CD4-positive, alpha-beta T cell treated with Interleukin-17A for 1 hour (primary cell): ENCODE measurements at regions not wholly inside any gene's neighbourhood (a gene's known extent, or its start where the extent isn't known, plus 50 kb on each side); places are given as distances from the start of the nearest gene placed in this dataset.

Experiments
- DNase-seq: peaks from one replicate; pipeline ENCODE4 v3.0.0-alpha.2; 2020

DNA sequence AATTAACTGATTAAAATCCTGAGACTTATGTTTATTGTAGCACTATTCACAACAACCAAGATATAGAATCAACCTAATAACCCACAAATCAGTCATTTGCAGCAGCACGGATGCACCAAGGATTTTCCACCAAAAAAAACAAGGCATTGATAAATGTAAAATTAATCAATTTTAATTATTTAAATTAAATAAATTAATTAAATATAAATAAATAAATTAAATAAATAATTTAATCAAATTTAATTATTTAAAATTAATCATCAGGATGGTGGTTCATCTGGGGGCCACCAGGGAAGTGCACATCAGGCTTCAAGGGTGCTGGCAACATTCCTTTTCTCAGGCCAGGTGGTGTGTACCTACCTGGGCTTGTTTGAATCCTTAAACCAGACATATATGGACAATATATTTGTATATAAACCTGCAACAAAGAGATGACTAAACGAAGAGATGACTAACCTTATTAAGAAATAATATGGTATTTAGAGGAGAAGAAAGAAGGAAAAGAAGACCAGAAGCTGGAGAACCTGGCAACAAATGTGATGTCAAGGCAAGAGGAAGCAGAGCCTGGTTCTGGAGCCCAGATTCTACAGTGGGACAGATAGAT lies 89.2 kb downstream of the CD164 start:
- no peak for DNase-seq

- no peak for DNase-seq
Observed at GRCh38 chr6:109292420-109292819, 89.8 kb downstream of the CD164 start.

- no peak for DNase-seq
Observed at GRCh38 chr6:109291902-109292301, 90.4 kb downstream of the CD164 start.

DNA sequence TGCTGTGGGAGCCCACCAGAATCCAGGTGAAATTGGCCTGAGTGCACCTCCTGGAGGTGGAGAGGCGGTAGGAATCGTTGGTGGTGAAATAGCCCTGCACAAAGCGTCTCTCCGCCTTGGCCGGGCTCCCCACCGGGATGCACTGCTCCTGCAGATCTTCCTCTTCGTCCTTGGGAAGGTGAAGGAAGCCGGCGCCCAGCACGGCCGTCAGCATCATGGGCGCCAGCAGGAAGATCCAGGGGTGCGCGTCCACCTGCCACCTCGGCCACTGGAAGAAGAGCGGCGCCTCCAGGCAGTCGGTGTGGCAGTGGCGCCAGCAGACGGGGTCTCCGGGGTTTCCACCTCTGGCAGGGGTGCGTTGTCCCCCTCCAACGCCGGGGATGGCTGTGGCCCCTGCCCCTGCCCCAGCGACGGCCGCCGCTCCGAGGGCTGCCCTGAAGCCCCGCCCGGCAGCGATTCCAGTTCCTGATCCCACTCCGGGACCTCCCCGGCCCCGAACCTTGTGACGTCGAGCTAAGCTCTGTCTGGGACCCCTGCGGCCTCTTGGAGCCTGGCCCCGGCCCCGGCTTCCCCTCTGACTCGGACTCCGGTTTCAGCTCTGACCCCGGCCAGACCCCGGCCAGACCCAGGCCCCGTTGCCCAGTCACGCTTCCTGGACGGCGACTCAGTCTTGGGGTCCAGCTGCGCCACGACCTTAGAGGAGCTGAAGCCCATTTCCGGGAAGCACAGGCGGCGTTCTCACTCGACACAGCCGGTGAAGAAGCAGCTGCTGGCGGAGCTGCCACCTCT lies 91.9 kb downstream of the CD164 start:
- no peak for DNase-seq

GRCh38 chr6:109285366-109285765 lies 96.9 kb downstream of the CD164 start:
- DNase-seq, result no peak

GRCh38 chr6:109284675-109285074 lies 97.6 kb downstream of the CD164 start:
- no peak for DNase-seq

- no peak for DNase-seq
Observed at GRCh38 chr6:109282756-109283155, 99.5 kb downstream of the CD164 start.

GRCh38 chr6:109279628-109280027 lies 102.6 kb downstream of the CD164 start:
- DNase-seq, result no peak

GRCh38 chr6:109271622-109272021 lies 110.6 kb downstream of the CD164 start:
- no peak for DNase-seq

DNA sequence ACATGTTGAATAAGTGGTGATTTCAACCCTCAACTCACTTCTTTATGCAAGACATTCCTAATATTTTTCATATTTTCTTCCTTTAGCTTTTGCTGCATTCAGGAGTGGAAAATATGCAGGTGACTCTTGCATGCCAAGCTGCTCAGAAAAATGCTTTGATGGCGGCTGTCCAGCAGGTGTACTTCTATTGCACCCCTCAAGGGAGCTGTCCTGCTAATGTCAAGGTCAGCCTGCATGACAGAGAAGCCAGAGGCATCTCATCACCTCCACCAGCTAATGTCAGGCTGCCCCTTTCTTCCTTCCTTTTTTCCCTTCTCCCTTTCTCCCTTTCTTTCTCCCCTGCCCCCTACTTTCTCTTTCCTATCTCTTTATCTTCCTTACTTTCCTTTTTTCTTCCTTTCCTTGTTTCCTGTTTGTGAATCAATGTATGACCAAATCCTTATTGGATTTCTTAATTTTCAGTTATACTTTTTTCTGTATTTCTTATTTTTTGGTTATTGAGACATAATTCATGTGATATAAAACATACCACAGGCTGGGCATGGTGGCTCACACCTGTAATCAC lies 112.2 kb downstream of the CD164 start:
- no peak for DNase-seq

DNA sequence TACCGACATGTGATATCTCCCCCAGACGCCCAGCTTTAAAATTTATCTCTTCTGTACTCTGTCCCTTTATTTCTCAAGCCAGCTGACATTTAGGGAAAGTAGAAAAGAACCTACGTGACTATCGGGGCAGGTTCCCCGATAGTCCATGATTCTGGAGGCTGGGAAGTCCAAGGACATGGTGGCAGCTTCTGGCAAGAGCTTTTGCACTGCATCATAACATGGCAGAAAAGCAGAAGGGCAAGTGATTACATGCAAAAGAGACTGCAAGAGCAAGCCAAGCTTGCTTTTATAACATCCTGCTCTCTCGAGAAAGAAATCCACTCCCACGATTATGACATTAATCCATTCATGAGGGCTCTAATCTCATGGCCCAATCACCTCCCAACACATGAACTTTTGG lies 113.2 kb downstream of the CD164 start:
- no peak for DNase-seq

GRCh38 chr6:109265530-109265929 lies 116.7 kb downstream of the CD164 start:
- DNase-seq, result no peak

DNA sequence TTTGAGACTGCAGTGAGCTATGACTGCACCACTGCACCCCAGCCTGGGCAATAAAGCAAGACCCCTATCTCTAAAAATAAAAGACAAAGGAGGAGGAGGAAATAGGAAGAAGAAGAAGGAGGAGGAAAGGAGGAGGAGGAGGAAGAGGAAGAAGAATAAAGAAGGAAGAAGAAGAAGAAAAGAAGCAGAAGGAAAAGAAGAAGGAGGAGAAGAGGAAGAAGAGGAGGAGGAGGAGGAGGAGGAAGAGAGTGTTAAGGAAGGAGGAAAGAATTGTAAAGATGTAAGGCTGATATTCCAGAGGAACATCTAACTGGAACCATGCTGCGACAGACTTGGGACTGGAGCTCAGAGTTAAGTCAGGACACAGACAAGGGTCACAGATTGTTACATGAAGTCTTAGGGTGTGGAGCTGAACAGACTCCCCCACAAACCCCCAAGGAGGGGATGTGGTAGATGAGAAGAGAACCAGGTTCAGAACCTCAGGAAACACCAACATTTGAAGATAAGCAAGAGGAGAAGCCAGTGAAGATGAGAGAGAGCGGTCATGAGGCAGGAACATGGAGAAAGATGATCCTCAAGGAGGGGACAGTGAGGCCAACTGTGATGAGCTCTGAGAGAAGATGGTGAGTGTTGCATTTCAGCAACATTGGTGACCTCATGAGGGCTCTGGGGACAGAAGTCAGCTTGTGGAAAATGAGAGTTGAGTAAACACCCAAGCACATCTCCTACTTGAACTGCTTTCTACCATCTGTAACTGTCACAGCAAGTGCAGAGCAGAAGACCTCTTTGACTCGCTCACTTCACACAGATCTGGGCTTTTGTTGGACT lies 118.2 kb downstream of the CD164 start:
- no peak for DNase-seq

DNA sequence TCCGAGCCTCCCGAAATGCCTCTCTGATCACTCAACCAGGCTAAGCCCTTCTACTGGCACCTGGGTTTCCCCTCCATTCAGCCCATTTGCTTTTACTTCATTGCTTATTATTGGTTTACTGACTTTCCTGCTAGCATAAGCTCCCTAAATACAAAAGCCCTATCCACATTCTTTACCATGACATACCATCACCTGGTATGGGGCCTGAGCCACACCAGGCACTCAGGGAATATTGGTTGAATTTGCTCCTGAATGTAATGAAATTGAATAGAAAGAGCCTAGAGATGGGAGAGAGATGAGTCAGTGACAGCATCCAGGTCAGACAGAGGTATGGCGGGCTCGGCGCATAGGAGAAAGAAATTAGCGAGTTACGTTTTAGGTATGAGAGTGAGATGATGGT lies 120.0 kb downstream of the CD164 start:
- no peak for DNase-seq

DNA sequence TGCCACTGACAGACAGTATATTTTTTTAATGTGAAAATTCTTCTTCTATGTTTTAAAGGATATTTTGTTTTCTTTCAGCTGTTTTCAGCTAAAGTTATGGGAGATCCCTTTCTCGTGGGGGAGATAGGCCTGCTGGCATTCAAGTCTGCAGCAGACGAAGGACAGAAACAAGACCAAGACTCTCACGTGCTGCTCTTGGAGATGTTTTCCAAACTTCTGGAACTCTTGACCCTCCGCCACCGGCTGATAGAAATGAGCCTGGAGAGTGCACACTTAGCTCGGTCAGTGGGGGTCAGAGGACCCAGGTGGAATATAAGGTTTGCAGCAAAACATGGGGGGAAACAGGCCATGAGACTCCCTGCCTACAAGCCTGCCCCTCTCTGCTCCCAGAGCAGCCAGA lies 120.5 kb downstream of the CD164 start:
- DNase-seq, result no peak

- DNase-seq, result no peak
Observed at GRCh38 chr6:109260701-109261100, 121.6 kb downstream of the CD164 start.

DNA sequence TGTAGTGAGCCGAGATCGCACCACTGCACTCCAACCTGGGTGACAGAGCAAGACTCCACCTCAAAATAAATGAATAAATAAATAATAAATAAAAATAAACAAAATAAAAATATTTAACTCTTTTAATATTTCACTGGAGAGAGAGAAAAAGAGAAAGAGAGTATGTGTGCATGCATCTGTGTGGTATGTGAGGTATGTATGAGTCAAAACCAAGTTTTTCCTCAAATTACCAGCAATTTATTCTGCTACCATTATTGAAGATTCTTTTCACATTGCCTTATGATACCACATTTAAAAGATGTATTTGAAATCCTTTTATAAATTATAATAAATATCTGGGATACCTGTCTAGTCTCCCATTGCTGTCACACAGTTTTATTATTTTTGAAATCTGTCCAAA lies 122.1 kb downstream of the CD164 start:
- no peak for DNase-seq

DNA sequence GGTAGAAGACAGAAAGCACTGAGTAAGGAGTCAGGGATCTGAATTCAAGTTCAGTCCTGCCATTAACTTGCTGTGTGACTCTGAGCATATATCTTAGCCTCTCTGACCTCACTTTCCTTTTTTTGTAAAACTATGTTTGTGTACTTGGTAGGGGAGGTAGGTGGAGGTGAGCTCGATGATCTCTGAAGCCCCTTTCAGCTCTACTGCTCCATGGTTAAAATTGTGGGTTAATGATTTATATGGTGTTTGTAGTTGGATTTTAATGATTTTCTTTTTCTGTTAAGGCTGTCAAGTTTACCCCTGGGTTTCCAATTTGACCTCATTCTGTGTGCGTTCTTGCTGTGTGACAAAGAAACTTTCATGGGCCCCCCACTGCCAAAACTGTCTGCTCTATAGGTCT lies 124.1 kb downstream of the CD164 start:
- DNase-seq, result no peak

DNA sequence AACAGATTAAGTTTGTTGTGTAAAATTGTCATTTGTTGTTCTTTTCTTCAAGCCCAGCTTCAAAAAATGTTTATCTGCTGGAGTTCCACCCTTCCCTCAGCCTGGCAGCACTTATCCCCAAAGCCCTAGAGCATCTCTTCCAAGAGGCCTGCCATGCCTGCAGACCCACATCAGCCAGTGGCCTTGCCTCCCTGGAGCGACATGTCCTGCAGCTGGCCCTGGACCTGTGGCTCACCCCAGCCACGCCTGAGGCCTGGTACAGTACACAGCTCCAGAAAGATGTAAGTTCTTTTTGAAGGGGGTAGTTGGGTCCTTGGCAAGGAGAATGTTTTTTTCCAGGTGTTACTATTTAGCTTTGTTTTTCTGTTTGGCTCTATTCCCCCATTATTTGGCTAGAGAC lies 124.8 kb downstream of the CD164 start:
- no peak for DNase-seq

GRCh38 chr6:109255946-109256640 lies 126.2 kb downstream of the CD164 start:
- DNase-seq, result no peak

- no peak for DNase-seq
Observed at GRCh38 chr6:109255087-109255486, 127.2 kb downstream of the CD164 start.

- no peak for DNase-seq
Observed at GRCh38 chr6:109253366-109253765, 128.9 kb downstream of the CD164 start.
